UCSD-AML1 (cell line): ENCODE measurements at regions not wholly inside any gene's neighbourhood (a gene's known extent, or its start where the extent isn't known, plus 50 kb on each side); places are given as distances from the start of the nearest gene placed in this dataset.
"Not testable (repeated sequence)": the region's sequence is repeated elsewhere in the genome, so short reads cannot be mapped to it uniquely, and the experiment has no call there.

Experiments used
- DNase-seq: peaks from one replicate; lab custom pipeline; 2025; ENCODE audit not compliant: unreplicated experiment; lab: John Stamatoyannopoulos, UW

DNA sequence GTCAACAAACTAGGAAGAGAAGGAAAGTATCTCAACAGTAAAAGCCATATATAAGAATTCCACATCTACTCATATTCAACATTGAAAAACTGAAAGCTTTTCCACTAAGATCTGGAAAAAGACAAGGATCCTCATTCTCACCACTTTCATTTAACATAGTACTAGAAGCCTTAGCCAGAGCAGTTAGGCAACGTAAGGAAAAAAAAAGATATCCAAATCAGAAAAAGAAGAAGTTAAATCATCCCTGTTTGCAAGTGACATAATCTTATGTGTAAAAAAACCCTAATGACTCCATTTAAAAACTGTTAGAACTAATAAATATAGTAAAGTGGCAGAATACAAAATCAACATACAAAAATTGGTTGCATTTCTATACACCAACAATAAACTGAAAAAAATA is 426.2 kb downstream of the BCAT1 start:
- DNase-seq: no peak

DNA sequence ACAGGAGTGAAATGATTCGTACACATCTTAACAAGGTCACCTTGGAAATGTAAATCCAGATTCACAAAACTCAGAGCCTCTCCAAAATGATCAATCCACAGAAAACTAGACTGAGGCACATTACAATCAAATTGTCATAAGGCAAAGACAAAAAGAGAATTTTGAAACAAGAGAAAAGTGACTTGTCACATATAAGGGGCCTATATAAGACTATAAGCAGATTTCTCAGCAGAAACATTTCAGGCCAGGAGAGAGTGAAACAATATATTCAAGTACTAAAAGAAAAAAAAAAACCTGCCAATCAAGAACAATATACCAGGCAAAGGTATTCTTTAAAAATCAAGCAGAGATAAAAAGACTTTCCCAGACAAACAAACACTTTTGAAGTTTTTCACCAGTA is 429.1 kb downstream of the BCAT1 start:
- DNase-seq: no peak

DNA sequence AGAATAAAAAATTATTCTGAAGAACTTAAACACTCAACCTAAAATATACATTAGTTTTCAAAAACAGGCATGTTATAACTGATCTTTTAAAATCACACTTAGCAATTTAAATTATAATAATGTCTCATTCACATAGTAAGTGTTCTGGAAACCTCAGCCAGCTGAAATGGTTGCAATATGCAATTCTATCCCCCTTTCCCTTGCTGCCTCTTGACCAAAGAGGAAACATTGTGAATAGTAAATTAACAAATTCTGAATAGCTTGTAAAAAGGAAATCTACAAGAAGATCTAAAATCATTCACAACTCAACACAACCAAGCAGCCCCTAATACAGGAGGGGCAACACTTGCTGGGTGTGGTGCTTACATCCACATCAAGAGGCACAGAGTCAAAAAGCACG is 431.9 kb downstream of the BCAT1 start:
- DNase-seq: no peak

DNA sequence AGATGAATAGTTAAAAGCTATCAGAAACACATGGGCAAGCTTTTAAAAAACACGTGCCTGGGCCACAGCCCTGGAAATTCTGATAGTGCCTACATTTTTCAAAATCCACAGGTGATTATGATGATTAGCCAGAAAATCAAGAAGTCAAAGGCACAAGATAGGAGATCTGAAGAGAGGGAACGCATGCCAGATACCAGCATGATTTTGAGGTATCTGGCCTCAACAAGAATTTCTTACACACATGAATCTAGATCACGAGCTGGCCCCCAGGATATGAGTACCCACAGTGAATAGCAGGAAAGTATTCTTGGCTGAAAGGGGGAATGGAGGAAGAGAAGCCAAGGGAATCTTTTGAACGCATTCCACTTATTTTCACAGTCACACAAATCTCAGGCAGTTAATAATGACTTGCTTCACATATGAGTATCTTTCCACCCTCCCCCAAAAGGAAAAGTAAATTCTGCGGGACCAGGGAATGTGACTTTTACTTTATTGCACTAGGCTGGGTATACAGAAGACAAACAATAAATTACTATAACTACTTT is 438.2 kb downstream of the BCAT1 start:
- DNase-seq: no peak

DNA sequence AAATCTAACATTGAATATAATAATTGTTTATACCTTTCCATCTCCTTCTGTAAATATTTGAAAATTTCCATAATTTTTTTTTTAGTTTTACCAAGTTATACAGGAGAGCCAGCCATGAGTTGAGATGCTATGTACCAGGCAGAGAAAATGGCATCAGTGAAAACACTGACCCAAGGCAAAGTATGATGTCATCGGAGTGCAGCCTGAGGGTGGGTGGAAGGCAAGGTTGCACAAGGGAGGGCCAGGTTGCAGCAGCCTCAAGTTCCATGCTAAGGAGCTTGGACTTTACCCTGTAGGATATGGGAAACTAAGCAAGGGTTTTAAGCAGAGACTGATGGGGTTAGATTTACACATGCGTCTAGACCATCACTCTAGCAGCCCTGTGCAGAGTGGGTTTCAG is 441.1 kb downstream of the BCAT1 start:
- no peak for DNase-seq

DNA sequence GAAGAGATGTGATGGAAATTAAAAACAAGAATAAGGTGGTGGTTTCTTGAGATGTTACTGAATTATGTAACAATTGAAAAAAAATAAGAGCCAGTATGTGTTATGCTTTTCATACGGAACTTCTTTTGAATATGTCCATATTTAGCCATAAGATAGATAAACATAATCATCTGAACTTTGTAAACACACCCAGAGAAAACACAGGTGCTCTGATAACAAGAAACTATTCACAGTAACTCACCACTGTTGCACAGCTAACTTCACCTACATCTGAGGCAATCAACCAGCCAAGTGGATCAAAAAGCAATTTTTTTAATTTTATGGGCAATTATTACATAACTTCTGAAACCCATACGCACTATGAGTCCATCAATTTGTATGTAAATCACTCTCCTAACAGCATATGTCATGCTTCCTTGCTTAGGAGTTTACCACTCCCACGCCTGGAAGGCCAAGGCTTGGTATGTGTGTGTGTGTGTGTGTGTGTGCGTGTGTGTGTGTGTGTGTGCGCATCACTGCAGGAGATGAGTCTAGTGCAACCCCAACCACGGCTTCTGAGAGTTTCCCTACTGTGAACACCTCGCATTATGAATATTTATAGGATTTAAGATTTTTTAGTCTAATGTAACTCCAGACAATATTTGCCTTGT is 443.4 kb downstream of the BCAT1 start:
- DNase-seq: no peak

DNA sequence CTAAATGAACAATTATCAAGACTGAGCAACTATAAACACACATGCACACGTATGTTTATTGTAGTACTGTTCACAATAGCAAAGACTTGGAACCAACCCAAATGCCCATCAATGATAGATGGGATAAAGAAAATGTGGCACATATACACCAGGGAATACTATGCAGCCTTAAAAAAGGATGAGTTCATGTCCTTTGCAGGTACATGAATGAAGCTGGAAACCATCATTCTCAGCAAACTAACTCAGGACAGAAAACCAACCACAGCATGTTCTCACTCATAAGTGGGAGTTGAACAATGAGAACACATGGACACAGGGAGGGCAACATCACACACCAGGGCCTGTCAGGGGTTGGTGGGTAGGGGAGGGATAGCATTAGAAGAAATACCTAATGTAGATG is 445.4 kb downstream of the BCAT1 start:
- DNase-seq: not testable (repeated sequence)

DNA sequence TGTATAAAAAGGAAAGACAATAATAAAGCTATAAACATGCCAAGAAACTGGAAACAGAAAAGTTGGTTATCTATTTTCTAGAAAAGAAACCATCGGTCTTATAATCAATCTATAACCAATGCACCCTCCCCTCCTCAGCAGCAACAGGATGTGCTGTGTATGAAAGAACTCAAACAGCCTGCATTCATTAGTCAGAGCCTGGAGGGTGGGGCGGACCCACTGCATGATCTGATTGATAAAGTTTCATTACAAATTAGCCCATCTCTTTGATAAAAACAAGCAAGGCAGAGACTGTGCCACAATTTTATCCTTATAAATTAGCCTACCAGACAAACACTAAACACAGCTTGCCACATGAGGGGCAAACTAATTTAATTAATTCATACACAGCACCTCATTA is 448.1 kb downstream of the BCAT1 start:
- DNase-seq: no peak

DNA sequence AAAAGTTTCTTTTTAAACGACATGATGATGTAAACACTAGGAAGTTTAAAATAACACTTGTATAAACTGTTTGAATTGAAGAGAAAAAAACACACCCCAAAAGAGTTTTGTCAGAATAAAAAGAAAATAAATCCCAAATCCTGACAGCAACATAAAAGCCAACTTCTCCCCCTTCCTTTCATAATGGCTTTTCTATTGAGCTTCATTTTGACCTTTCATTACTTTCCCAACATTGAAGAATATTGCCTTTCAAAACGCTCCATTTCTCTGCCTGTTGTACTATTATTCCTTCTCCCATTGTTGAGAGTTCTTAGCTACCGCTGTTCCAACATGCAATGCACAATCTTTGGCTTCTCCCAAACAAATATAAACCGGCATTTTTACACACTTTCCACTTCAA is 448.5 kb downstream of the BCAT1 start:
- no peak for DNase-seq

DNA sequence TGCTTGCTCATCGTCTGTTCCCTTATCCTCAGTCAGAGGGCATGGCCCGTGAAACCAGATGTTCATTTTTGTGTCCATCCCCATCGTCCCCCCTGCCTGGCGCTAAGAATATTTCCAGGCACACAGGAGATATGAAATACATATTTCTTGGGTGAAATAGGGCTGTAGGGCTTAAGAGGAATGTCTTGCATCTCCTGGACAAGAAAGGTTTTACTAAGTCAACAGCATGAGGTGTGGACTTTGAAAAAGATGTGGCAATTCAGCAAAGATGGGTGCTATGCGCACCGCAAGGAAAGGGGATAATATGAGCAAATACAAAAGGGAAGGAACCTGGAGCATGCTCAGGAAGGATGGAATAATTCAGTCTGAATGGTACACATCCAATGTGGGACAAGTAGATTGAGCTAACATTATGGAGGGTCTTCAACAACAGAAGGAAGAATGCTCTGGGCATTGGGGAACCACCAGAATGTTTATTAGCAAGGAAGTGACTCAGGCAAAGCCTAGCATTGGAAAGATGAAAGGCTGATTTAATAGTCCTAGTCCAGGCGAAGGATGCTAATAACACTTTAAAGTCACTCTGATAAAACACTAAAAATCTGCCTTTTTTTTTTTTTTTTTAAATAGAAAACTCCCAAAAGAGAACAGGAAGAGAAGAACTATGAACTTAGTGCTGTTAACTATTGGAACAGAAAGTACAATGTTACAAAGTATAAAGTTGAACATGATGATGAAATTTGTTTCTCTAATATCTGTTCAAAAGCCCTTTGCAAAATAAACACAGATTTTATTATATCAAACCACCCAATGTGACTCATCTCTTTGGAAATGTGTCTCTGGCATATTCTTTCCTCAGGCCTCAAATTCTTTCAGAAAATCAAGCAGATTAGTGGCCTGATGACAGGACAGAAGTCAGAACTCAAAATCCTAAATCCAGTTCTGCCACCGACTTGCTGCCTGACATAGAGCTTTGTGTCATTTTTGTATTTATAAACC is 449.5 kb downstream of the BCAT1 start:
- no peak for DNase-seq

DNA sequence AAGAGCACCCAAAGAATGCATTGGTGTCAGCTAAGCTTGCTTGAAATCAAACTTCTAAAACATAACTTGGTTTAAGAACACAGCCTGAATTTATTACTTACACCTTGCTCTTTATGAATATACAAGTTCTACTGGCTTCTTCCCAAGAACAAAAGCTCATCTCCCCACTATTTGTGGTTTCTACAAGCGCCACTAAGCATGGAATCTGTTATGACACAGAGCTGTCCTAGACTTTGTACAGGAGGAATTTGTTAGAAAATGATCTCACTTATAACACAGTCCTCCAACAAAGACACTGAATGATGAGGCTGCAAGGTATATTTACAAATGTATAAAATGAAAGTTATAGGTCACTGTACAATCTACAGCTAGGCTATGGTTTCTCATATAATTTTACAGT is 452.1 kb downstream of the BCAT1 start:
- no peak for DNase-seq

DNA sequence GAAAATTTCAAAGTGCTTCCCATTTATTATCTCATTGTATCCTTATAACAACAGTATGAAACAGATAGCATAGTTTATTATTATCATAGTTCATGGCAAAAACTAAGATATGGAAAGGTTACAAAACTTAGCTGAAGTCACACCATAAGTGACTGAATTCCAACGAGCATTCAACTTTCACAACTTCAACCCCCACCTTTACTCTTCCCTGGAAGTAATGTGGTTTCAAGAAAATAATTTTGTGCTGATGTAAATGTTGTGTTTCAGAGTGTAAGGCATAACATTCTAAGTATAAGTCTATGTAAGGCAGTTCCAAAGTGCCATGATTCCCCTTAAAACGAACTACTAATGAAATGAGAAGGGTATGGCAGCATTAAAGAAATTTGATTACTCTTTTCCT is 454.5 kb downstream of the BCAT1 start:
- no peak for DNase-seq

DNA sequence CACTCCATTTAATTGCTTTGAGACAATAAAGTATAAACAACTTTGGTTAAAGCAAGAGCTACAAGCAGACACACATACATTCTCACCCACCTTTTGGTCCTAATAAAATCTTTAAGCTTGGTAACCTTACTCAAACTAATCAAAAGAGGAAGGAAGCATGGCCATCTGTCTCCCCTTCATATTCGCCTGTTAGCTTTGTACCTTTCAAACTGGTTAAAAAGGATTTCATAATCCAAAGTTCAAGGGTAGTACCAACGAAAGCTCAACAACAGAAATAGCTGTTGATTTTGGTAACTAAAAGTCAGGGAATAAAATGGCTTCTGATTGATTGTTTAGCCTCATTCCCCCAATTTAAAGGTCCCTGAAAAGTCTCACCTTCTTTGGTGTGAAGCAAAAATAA is 456.9 kb downstream of the BCAT1 start:
- no peak for DNase-seq

DNA sequence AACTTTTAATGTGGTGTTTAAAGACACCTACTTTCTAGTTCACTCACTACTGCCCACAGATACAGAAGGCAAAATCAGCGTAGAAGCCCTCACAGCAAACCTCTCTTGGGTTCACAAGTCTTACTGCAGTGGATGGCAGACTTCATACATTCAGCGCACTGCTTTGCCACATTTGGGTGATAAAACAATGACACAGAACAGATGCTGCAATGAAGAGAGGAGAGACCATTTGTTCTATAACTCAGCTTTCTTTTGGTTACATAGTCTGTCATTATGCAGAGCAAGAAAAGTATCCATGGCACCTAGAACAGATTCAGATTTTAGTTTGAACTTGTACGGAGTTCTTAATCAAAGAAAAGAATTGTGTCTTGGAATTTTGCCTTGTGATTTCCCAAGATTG is 459.0 kb downstream of the BCAT1 start:
- DNase-seq: no peak

DNA sequence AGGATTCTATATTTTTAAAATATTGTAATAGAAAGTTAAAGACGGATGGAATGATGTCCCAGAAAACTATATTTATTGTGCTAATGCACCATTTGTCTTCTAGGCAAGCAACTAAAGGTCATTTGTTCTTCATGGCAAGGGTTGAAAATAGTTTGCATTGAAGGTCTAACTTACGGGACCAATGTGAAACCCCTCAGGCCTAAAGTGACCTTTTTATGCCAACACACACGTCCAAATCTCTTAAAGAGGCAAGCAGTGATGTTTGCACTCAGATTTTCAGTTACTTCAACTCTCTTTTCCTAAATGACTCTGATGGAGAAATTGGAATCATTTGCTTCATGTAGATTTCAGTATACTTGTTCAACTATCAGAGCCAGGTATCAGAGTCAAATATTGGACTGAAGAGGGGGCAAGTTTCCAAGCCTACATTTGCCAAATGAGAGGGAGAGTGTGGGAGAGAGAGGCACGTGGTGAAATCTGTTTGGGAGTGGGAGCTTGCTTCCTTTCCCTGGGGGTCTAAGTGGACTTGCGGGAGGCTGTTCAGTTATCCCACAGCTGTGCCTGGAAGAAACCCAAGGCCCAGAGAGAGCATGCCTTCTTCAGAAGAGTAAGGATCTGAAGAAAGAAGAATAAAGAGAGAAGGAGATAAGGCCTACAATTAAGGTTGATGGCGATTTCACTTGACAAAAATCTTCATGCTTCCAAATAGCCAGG is 459.8 kb downstream of the BCAT1 start:
- DNase-seq: no peak

DNA sequence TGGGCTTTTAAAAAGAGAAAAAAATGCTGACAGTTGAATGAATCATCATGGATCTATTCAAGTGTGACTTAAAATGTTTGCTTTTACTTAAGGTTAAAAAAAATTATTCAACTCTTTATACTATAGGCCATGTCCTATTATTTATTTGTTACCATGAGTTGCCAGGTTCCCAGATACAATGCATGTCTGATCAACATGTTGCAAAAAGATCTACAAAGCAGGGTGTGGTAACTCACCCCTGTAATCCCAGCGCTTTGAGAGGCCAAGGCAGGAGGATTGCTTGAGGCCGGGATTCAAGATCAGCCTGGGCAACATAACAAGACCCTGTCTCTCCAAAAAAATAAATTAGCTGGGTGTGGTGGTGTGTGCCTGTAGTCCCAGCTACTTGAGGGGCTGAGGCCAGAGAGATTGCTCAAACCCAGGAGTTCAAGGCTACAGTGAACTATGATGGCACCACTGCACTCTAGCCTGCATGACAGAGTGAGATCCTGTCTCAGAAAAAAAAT is 460.8 kb downstream of the BCAT1 start:
- DNase-seq: no peak

DNA sequence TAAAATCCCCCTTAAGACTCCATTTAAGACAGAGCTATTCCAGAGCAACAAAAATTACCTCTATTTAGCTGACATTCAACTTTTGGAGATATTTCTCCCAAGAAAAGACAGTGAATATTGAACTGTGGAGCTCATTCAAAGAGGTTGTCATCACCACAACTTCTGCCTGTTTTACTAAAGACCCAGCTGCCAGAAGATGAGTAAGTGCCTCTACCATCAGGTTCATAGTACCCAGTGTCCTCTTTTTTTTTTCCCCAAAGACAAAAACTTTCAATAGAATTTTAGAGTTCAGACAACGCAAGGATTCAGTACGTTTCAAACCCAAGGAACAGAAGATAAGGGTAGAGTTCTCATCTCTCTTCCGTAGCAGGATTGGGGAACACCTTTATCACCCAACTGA is 461.3 kb downstream of the BCAT1 start:
- no peak for DNase-seq

DNA sequence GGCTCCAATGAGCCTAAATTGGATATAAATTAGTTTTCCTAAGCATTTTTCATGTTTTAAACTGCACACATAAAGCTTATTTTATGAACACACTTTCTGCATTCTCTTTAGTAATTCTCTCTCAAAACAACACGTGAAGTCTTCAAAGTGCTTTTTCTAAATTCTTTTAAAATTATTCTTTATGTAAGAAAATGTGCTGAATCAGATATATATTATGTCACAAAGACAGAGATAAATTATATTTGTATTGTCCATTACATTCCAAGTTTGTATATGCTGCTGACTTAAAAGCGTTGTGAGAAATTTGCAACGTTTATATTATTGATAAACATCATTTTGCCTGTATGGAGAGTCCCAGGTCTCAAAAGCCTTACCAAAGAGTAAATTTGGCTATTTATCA is 465.2 kb downstream of the BCAT1 start:
- DNase-seq: no peak

DNA sequence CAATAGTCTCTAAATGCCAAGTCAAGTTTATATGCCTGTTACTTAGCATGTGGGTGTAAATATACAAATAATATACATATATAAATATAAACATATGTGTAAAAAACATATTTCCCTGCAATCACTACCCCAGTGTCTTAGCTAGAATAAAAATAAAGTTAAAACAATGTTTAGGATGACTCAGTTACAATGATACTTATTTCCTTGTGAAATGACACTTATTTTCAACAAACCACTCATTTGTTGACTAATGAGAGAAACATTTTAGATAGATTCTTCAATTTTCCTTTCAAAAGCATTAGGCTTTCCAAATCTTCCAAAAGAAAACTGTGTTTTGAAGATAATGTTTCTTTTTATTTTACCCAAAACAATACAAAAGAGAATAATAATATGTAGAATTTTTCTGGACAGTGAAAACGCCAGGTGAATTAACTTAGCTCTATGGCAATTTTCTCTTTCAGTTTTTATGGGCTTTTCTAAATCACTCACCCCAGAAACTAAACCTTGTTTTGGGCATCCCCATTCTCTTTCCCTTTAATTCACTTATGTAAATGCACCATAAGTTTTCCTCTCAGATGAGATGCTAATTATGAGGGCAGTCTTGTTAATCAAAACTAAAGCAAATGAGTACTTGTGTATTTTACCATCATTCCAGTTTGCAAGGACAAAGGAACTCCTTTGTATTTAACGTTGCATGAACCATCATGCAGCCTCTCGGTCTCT is 465.9 kb downstream of the BCAT1 start:
- no peak for DNase-seq

DNA sequence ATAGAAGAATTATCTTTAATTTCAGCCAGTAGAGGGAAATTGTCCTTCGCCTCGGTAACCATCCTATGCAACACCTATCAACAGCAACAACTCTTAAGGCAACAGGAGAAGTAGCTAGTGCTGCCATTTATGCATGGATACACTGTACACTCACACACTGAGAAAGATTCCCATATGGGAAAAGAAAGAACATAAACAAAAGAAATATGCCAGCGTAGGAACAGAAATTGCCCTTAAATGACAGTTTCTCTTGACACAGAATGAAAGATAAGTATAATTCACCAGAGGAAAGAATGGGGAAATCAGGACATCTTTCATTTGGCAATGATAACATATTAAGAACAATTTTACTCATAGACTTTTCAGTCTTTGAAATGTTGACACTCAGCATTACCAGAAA is 466.9 kb downstream of the BCAT1 start:
- DNase-seq: no peak
